ENCODE measurements at regions not wholly inside any gene's neighbourhood (a gene's known extent, or its start where the extent isn't known, plus 50 kb on each side); places are given as distances from the start of the nearest gene placed in this dataset.
"Not testable (repeated sequence)": the region's sequence is repeated elsewhere in the genome, so short reads cannot be mapped to it uniquely, and the experiment has no call there.

DNA sequence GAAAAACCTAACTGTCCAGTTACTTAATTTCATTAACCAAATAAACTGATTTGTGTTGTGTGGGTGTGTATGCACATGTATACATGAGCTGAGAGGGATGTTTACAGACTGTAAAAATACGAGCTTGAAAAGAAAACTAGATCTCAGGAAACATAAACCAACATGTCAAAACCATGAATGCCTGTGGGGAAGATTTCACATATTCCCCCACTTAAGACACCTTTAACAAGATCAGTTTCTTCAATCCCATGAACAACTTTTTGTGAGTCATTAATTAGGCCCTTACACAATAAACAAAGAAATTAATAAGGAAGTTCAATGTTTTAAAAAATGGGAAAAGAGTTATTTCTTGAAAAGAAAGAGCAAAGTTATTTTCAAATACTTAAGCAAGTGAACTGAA is 170.8 kb downstream of the ZNF674 start:
- in situ Hi-C loops (cut with MboI; ENCODE audit: low sequenced_read_pairs) = no loop called here

DNA sequence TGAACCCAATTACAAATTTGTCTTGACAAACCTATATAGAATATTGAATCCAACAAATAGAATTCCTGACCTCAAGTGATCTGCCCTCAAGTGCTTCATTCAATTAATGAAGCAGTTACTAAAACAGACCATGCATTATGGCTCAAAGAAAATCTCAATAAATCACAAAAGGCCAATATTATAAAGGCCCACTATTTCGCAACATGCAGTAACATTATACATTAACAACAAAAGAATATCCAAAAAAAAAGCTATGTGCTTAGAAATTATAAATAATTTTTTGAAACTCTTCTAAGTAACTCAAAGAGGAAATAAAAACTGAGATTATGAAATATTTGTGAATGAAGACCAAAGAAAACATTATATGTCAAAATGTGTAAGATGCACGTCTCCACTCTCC is 177.7 kb downstream of the ZNF674 start:
- in situ Hi-C loops (cut with MboI; ENCODE audit: low sequenced_read_pairs) = no loop called here

DNA sequence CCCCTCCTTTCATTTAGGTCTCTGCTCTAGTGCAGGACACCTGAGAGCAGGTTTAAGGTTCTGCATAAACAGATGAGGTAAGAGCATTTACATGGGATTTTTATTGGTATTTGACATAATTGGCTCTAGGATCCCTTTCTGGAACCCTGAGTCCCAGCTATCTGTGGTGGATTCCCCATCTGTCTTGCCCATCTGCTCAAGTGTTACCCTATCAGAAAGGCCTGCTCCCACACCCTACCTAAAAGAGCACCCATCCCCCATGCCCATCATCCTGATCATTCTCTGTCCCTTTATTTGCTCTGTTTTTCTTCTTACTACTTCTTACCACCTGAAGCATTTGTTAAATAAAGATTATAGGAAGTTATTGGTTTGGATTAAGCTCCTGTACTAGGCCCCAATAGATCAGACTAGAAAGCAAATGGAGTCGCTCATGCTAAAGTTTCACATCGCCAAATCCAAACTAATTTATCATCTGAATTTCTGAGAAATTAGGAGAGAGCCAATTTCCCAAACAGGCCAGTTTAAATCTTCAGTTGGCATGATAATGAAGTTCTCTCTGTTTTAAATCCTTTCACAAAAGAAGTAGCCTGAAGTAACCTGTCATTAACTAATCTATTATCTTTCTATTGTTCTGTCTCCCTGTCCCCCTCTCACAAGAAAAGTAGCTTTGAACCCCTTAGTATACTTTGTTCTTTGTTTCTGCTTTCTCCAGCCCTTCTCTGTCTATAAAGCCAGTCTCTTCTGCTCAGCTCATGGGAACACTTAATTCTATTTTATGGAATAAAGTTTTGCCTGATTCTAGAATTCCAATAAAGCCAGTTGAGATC is 178.6 kb downstream of the ZNF674 start:
- in situ Hi-C loops (cut with MboI; ENCODE audit: low sequenced_read_pairs) = no loop called here

- in situ Hi-C loops (cut with MboI; ENCODE audit: low sequenced_read_pairs) = no loop called here
These were observed 190.7 kb downstream of the ZNF674 start for GRCh38 chrX:46354481-46354880.

- in situ Hi-C loops (cut with MboI; ENCODE audit: low sequenced_read_pairs) = no loop called here
These were observed 203.4 kb downstream of the ZNF674 start for GRCh38 chrX:46341767-46342322.

DNA sequence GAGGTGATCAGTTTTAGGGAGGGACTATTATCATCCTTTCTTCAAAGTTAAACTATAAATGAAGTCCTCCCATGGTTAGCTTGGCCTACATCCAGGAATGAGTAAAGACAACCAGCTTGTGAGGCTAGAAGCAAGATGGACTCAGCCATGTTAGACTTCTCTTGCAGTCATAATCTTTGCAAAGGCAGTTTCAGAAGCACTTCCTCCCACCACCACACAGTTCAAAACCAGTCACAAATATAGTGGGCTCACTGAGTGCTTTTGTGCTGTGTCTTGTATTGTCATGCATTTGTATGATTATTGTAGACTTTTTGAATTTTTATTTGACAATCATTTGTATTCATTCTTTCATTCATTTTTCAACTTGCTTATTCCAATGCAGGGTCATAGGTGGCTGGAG is 204.5 kb downstream of the ZNF674 start:
- in situ Hi-C loops (cut with MboI; ENCODE audit: low sequenced_read_pairs) = no loop called here

GRCh38 chrX:46333550-46333949 is 211.7 kb downstream of the ZNF674 start:
- in situ Hi-C loops (cut with MboI; ENCODE audit: low sequenced_read_pairs) = no loop called here

DNA sequence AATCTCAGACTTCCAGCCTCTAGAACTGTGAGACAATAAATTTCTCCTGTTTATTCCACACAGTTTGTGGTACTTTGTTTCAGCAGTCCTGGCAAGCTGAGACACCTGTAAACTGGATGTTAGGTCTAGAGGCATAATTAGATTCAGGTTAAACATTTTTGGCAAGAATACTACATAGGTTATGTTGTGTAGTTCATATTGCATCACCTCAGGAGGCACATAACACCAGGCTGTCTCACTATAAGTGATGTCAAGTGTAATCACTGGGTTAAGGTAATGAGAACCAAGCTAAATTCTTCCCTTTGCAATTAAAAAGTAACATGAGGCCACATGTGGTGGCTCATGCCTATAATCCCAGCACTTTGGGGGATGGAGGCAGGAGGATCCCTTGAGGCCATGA is 214.2 kb downstream of the ZNF674 start:
- in situ Hi-C loops (cut with MboI; ENCODE audit: low sequenced_read_pairs) = no loop called here

DNA sequence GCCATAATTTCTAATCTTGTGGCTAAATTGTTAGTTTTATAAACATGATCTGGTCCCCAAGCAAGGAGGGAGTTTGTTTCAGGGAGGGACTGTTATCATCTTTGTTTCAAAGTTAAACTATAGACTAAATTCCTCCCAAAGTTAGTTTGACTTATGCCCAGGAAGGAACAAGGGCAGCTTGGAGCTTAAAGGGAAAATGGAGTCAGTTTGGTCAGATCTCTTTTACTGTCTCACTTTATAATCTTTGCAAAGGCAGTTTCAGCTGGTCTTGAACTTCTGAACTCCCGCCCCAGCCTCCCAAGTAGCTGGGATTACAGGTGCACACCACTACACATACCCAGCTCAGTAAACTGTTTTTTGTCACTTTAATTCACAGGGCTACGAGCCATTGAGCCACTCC is 214.7 kb downstream of the ZNF674 start:
- in situ Hi-C loops (cut with MboI; ENCODE audit: low sequenced_read_pairs) = no loop called here

DNA sequence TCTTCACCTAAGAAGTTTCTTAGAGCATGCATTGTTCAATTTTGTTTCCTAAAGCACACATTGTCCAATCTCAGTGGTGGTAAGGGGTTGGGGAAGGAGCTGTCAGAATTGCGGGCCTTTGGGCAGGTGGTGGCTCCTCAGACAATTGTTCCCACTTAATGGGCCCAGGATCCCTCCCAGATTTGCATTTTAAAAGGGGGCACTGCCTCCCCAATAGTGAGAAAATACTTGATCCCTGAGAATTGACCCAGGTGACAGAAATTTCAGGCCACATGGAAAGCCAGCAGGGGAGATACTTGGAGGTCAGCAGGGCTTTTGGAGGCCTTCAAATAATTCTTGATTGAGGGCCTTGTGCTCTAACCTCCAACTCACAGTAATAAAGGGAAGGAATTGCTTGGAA is 217.1 kb downstream of the ZNF674 start:
- in situ Hi-C loops (cut with MboI; ENCODE audit: low sequenced_read_pairs) = no loop called here

- in situ Hi-C loops (cut with MboI; ENCODE audit: low sequenced_read_pairs) = no loop called here
These were observed 217.6 kb downstream of the ZNF674 start for GRCh38 chrX:46327566-46328115.

DNA sequence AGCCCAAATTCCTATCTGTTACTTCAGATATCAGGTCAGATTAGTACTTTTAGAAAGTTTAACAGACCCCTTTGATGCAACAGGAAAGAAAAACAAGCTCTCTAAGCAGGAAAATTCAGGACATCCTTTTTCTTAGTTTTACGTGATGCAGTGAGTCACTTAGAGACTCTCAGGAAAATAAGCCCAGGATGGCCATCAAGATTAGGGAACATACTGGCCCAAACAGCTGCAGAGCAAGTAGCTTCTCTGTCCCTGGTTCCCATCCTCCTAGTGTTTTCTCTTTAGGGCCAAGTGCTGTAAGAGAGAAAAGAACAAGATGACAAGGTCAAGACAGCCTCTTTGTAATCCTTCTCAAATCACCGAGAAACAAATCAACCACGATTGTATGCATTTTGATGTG is 219.1 kb downstream of the ZNF674 start:
- in situ Hi-C loops (cut with MboI; ENCODE audit: low sequenced_read_pairs) = no loop called here

DNA sequence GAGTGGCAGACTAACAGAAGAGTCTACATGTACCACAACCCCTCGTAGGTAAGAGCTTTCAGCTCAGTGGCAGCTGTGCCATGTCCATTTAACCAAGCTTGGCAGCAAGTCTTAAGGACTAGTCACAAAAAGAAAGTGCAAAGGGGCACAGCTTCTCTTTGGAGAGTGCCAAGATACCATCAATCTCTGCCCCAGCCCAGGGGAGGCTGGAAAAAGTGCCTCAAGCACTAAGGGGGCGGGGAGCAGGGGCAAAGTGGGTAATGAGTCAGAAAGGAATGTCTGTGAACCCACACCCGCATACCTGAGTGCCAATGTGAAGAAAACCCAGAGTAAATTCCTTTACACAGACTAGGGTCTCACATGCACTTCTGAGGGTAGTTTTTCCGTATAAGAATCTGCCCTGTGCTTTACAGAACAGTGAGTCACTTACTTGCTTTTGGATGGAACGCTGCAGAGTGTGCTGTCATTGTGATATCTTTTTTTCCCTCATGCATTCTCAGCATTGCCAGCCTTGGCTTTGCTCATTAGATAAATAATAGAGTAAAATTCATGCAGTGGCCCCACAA is 219.8 kb downstream of the ZNF674 start:
- in situ Hi-C loops (cut with MboI; ENCODE audit: low sequenced_read_pairs) = no loop called here

DNA sequence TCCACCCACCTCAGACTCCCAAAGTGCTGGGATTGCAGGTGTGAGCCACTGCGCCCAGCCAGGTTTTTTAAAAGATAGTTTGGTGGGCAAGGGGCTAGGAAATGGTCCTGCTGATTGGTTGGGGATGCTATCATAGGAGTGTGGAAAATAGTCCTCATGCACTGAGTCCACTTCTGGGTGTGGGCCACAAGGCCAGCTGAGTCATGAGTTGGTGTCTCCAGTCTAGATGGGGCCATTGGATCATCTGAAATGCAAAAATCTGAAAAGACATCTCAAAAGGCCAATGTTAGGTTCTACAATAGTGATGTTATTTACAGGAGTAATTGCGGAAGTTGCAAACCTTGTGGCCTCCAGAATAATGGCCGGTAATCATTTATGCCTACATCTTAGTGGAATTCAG is 221.1 kb downstream of the ZNF674 start:
- in situ Hi-C loops (cut with MboI; ENCODE audit: low sequenced_read_pairs) = no loop called here

DNA sequence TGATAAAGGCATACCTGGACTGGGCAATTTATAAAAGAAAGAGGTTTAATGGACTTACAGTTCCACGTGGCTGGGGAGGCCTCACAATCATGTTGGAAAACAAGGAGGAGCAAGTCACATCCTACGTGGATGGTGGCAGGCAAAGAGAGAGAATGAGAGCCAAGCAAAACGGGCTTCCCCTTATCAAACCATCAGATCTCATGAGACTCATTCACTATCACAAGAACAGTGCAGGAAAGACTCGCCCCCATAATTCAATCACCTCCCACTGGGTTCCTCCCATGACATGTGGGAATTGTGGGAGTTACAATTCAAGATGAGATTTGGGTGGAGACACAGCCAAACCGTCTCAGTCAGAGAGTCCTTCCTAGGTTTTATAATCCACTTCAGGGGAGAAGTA is 222.3 kb downstream of the ZNF674 start:
- in situ Hi-C loops (cut with MboI; ENCODE audit: low sequenced_read_pairs) = not testable (repeated sequence)

GRCh38 chrX:46321676-46322075 is 223.5 kb downstream of the ZNF674 start:
- in situ Hi-C loops (cut with MboI; ENCODE audit: low sequenced_read_pairs) = no loop called here

DNA sequence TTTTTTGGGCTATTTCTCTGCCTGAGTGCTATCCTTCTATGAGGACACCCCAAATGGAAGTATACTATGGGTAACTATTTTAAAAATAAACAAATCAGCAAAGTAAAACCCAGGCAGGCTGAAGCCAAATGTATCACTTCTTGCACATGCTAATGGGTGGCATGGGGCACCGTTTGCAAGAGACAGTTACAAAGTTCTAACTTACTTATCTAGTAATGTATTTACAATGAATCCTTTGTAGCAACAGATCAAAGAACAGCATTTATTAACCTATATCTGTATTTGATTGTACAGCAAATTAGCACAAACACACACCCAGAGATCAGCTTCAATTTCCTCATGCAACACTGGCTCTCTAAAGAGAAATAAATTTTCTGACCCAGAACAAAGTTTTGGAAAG is 225.5 kb downstream of the ZNF674 start:
- in situ Hi-C loops (cut with MboI; ENCODE audit: low sequenced_read_pairs) = no loop called here

GRCh38 chrX:46318551-46318950 is 226.7 kb downstream of the ZNF674 start:
- in situ Hi-C loops (cut with MboI; ENCODE audit: low sequenced_read_pairs) = no loop called here

DNA sequence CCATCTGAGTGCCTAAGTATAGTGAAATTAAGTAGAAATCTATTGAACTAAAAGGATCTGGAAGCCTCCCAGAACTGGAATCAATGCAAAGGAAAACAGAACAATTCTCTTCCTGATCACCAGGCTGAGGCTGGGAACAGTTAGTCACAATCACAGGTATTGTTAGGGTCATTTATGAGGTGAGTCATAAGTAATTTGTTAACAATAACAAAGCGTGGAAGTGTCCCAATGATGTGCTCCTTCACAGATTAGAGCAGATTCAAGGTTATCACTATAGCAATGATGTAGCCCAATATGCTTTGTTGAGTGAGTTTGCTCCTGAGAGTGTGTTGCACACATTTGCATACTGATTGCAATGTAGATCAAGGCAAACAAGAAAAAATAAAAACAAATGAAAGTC is 228.1 kb downstream of the ZNF674 start:
- in situ Hi-C loops (cut with MboI; ENCODE audit: low sequenced_read_pairs) = no loop called here

- in situ Hi-C loops (cut with MboI; ENCODE audit: low sequenced_read_pairs) = no loop called here
These were observed 233.6 kb downstream of the ZNF674 start for GRCh38 chrX:46311581-46312120.

GRCh38 chrX:46310815-46311497 is 234.3 kb downstream of the ZNF674 start:
- in situ Hi-C loops (cut with MboI; ENCODE audit: low sequenced_read_pairs) = no loop called here

All from HL-60/S4 (cell line).